ENCODE measurements at regions not wholly inside any gene's neighbourhood (a gene's known extent, or its start where the extent isn't known, plus 50 kb on each side); places are given as distances from the start of the nearest gene placed in this dataset.
"Not testable (repeated sequence)": the region's sequence is repeated elsewhere in the genome, so short reads cannot be mapped to it uniquely, and the experiment has no call there.

DNA sequence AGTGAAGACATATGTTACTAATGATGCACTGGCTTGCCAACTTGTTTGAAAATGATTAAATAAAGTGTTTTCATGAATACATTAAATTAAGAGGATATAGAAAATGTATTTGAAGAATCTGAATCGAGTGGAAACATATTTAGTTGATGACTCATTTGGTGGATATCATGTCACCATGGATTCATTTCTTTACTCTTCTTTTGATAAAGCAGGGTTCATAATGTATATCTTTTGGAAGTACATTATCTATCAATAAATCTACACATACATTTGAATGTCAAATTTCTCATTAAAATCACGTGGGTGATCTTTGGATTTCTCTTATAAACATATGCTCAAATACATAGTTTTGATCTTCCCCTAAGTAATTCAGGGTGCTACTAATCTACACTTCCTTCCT lies 1148.1 kb upstream of the ACO1 start:
- DNase-seq (ENCODE audit: low spot score), result no peak

DNA sequence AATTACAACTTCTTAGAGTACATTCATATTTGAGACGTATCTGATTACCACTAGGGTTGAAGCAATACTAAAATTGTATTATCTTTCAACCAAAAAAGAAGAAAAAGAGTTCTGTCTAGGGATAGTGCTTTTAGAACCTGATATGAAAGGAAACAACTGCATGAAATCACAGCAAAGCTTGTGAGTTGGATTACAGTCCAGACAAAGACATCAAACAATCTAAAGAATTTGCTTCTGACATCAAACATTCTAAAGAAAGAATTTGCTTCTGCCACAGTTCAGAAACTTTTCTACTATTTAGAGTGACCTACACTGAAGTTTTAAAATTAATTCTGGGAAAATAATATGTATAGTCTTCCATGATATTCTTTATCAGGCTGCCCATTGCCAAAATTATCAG lies 1141.1 kb upstream of the ACO1 start:
- no peak for DNase-seq (ENCODE audit: low spot score)

DNA sequence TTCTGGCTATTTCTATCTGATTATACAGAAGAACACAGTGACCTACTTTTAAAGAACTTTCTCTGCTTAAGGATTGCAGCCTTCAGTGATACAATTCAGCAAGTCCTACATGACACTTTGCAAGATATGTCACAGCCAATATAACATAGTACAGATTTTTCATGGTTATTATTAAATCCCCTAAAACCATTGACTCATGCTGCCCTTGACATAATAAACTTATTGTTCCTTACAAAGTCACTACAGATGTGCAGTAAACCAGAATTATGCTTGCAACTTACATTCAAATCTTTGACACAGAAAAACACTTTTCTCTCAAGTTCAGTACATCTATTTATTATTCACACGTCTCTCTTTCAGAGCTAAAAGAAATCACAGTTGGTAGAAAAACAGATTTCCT lies 1136.3 kb upstream of the ACO1 start:
- no peak for DNase-seq (ENCODE audit: low spot score)

DNA sequence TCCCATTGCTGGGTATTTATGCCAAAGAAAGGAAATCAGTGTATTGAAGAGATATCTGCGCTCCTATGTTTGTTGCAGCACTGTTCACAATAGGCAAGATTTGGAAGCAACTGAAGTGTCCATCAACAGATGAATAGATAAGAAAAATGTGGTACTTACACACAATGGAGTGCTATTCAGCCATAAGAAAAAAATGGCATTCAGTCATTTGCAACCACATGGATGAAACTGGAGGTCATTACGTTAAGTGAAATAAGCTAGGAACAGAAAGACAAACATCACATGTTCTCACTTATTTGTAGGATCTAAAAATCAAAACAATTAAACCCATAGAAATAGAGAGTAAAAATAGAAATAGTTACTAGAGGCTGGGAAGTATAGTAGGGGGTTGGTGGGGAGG lies 1133.1 kb upstream of the ACO1 start:
- no peak for DNase-seq (ENCODE audit: low spot score)

DNA sequence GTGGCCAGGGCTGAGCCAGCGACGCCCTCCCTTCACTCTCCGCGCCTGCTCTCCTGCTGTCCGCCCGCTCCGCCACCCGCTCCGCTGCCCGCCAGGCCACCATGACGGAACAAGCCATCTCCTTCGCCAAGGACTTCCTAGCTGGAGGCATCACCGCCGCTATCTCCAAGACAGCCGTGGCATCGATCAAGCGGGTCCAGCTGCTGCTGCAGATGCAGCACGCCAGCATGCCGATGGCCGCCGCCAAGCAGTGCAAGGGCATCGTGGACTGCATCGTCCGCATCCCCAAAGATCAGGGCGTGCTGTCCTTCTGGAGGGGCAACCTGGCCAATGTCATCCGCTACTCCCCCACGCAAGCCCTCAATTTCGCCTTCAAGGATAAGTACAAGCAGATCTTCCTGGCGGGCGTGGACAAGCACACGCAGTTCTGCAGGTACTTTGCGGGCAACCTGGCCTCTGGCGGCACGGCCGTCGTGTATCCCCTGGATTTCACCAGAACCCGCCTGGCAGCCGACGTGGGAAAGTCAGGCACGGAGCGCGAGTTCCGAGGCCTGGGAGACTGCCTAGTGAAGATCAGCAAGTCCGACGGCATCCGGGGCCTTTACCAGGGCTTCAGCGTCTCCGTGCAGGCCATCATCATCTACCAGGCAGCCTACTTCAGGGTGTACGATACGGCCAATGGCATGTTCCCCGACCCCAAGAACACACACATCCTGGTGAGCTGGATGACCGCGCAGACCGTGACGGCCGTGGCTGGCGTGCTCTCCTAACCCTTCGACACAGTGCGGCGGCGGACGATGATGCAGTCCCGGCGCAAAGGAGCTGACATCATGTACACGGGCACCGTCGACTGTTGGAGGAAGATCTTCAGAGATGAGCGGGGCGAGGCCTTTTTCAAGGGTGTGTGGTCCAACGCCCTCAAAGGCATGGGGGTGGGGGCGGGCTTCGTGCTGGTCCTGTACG lies 1130.4 kb upstream of the ACO1 start:
- no peak for DNase-seq (ENCODE audit: low spot score)

DNA sequence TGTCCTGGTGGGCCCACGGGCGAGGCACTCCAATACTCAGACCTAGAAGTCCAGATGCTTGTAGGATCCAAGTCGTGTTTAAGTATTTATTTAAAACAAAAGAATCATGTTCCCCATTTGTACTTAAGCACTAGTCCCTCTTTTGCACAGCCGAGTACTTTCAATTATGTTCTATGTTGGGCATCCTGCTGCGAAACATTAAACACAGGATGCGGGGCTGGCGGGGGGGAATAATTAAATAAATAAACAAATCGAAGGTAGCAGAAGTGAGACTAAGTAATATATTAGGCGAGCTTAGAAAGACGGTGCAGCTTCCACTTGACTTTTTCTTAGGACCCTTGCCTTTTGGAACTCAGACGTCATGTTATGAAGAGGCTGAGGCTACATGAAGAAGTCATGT lies 1129.2 kb upstream of the ACO1 start:
- no peak for DNase-seq (ENCODE audit: low spot score)

DNA sequence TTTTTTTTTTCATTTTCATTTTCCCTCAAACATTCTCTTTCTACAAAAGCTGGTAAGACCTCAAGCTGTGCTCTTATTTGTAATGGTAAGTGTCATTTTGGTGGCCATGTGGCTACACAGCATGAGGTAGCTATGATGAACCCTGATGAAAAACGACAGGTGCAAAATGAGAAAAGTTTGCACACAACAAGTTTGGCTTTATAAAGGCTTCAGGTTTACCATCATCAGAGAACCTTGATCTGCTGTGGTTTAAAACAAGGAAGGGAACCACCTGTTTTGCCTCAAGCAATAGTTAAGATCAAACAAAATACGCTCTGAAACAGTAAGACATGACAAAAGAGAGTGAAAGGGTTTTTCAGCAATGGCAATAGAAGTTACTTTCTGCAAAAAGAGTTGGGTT lies 1124.6 kb upstream of the ACO1 start:
- DNase-seq (ENCODE audit: low spot score), result no peak

DNA sequence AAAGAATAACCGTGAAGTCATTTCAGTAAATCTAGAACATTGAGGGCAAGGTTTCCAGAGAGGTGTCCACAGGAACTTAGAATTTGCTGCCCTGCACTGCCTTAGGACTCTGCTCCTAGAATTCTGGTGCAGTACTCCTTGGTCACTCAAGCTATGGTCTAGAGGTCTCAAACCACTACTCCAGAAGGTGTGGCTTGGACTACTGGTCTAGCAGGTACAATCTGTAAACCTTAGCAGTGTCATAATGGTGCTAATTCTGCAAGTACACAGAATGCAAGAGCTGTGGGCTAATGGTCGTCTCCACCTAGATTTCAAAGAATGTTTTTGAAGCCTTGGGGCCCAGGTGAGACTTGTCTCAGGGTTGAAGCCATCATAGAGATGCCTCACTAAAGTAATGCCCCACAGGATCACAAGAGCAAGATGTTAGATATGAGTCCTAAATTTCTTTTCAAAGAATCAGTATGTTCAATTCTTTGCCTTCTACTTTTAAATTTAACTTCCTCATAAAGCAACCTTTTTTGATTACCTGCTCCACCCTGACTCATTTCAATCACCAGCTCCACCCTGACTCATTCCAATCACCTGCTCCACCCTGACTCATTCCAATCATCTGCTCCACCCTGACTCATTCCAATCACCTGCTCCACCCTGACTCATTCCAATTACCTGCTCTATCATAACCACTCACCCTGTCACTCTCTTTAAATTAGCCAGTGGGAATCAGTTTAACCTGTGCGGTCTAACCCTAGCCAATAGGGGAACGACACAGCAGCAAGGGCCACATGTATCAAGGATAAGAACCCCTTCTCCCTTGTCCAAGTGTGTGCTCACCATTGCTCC lies 1111.8 kb upstream of the ACO1 start:
- DNase-seq (ENCODE audit: low spot score), result no peak

DNA sequence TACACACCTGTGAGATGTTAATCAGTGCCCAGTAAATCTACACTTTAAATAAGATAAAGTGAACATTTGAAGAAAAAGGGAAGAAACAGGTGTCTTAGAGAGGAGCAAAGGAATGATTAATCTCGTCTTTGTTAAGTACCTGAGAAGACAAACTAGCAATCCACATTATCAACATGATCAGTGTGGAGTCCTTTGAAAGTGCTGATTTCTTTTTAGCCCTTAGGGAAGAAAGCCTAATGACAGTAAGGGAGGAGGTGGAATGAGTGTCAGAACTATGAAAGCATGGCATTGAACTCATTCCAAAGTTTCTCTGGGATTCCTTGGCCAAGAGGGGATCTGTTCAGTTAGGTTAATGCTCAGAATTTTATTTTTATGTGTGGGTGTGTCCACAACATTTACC lies 1109.0 kb upstream of the ACO1 start:
- DNase-seq (ENCODE audit: low spot score), result no peak

DNA sequence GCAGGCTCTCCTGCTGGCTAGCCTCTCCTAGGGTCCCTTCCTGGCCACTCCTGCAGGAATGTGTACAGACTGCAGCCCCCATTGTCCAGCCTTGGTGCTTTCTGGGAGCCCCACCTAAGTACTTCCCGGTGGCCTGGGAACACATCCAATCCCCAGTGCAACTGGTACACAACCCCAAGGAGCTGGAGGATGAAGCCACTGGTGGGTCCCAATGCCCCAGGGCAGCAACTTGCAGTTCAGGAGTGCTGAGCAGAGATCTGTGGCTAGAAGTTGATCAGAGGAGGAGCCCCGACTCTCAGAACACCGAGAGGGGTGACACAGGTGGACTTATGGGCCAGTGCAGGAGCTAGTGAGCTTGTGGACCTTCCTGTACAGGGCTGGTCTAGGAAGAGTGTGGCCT lies 1093.7 kb upstream of the ACO1 start:
- DNase-seq (ENCODE audit: low spot score), result no peak

DNA sequence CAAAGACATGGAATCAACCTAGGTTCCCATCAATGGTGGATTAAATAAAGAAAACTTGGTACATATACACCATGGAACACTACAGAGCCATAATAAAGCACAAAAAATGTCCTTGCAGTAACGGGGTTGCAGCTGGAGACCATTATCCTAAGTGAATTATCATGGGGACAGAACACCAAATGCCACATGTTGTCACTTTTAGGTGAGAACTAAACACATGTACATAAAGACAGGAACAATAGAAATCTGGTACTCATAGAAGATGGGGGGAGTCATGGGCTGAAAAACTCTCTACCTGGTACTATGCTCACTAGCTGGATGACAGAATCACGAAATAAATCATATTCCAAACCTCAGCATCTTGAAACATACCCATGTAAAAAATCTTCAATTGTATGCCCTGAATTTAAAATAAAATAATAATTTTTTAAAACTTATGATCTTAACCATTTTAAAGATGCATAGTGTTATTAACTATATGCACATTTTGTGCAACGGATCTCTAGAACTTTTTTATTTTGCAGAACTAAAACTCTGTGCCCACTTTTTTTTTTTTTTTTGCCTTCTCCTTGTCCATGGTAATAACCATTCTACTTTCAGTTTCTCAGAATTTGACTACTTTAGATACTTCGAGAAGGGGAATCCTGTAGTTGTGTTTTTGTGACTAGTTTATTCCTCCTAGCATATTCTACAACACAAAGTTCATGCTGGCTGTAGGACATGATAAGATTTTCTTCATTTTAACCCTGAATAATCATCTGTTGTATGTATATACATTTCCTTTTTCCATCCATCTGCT lies 1081.6 kb upstream of the ACO1 start:
- no peak for DNase-seq (ENCODE audit: low spot score)

DNA sequence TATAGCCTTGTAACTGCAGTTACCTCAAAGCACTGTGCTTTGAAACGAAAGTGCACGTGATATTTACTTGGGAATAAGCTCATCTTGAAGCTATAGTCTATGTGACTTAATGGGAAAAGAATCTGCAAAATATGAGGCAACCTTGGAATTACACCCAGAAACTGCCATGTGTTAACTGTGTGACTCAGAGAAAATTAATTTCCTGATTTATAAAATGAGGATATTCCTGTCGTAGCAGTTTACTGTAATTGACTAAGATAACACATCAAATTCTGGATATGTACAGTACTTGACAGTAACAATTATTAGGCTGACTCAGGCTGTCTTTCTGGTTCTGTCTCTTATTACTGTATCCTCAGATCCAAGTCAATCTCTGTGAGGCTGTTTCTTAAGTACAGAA lies 1079.9 kb upstream of the ACO1 start:
- peak; percentile 33 for DNase-seq (ENCODE audit: low spot score)

DNA sequence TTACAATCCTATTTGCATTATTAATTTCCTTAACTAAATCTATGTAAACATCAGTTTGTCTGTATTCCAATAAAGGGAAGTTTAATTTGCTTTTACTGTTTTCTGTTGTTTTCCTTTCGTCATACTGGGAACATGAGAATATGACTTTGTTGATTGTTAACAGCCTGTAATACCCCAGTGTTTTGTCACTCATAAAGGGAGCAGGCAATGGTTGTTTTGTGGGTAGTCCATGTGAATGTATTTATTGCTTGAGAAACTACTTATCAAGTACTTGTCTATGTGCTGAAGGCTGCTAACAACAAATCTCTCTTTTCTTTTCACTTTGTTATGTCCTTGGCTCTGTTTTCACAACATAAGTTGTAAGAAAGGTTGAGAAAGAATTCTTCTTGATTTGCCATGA lies 1070.2 kb upstream of the ACO1 start:
- no peak for DNase-seq (ENCODE audit: low spot score)

DNA sequence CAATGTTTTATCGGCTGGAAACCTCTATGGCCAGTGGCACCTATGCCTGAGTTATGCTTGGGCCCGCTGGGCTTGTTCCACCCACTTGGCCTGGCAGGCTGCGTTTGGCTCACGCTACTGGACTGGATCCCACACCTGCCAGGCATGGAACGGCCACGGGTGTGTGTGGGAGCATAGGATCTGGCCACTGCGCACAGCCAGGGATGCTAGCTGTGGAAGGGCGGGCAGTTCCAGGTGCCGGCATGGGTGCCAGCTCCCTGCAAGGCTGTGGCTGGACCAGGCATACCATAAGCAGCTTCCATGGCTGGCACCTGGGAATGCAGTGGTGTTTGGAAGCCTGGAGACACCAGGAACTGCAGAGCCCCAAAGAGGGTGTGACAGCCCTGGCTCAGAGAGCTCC lies 1063.9 kb upstream of the ACO1 start:
- no peak for DNase-seq (ENCODE audit: low spot score)

DNA sequence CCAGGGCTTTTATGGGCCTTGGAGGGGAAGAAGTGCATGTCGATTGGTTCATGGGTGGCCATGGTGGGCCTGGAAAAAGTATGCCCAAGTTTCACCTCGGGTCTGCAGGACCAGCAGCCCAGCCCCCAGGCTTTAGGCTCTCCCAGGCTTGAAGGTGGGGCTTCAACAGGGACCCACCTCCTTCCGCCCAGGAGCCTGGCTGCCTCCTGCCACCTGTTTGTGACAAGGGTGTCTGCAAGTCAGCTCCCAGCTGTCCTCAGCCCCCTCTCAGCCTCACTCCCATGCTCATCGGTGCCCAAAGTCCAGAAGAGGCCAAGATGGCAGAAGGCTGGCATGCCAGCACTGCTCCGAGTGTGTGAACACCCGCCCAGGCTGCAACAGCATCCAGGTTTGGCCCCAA lies 1063.2 kb upstream of the ACO1 start:
- no peak for DNase-seq (ENCODE audit: low spot score)

DNA sequence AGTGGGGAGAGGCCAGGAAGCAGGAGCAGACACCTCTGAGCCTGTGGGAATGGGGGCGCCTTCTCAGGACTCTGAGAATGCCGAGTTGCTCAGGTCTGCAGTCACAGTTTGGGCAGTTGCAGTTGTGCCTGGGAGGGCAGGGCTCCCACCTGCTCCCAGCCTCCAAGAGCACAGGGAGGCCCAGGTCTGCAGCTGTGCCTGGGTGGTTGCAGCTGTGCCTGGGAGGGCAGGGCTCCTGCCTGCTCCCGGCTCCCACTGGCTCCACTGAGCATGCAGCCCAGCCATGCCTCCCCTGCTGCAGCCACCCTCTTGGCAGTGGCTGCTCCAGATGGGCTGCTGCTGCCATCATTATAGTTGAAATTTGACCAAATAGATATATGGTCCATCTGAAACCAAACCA lies 1062.8 kb upstream of the ACO1 start:
- no peak for DNase-seq (ENCODE audit: low spot score)

DNA sequence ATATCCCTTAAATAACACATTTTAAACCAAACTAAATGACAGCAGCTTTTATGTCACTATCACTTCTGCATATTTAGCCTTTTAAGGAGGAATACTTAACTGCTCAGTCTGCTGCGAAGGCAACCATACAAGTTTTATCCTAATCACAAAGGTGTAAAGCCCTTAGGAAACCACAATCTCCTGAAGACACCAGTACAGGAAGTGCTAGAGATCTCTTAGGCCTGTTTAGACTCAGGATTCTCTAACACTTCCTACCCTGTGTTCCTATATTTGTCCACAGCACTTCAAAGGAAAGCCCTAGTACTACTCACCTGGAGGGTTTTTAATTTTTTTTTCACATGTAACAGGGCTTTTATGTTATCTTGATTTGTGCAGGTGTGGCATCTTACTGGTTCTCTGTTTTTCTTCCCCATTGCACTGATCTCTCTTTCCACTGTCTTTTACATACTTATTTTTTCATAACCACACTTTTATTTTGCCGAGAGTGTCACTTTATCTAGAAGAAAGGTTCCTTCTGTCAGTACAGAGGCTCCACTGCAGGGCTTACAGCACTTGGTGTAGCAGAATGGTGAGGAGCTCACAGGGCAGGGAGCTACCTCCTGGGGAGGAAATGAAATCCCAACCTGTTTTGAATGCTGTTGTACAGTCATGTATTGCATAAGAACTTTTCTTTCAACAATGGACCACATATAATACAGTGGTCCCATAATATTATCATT lies 1060.6 kb upstream of the ACO1 start:
- no peak for DNase-seq (ENCODE audit: low spot score)

DNA sequence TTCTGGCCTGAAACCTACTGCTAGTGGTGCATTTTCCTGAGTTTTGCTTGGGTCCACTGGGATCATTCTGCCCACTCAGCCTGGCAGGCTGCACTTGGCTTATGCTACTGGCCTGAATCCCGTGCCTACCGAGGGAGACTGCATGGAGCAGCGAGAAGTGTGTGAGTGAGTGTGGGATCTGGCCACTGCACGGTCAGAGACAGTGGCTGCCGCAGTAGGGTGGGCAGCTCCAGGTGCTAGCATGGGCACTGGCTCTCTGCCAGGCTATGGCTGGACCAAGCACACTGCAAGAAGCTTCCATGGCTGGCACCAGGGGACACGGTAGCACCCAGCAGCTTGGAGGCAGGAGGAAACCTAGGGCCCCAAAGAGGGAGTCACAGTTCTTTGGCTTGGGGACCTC lies 1058.7 kb upstream of the ACO1 start:
- no peak for DNase-seq (ENCODE audit: low spot score)

DNA sequence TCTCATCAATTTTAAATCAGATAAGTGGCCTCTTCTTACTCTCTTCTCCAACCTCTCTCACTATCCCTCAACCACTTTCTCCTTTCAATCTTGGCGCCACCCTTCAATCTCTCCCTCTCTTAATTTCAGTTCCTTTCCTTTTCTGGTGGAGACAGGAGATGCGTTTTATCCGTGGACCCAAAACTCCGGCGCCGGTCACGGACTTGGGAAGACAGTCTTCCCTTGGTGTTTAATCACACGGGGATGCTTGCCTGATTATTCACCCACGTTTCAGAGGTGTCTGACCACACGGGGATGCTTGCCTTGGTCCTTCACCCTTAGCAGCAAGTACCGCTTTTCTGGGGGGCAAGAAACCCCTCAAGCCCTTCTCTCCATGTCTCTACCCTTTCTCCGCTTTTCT lies 1057.6 kb upstream of the ACO1 start:
- not testable (repeated sequence) for DNase-seq (ENCODE audit: low spot score)

DNA sequence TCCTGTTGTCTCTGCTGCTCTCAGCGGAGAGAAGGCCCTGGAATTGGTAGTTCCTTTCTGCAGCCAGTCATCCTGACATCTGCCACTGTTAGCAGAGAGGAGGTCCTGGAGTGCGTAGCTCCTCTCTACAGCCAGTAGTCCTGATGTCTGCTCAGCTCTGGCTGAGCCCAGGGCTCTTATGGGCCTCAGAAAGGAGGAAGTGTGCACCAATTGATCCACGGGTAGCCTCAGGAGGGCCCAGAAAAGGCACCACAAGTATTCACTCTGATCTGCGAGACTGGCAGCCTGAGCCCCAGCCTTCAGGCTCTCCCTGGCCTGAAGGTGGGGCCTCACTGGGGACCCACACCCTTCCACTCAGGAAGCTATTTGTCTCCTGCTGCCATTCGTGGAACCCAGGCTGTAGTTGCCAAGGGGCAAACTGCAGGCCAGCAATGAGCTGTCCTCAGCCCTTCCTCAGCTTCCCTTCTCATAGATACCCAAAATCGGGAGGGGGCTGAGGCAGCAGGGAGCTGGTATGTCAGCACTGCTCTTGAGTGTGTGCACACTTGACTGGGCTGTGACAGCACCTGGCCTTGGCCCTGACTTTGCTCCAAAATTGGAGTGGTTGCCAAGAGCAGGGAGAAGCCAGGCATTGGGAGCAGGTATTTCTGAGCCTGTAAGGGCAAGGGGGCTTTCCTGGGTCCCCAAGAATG lies 1049.5 kb upstream of the ACO1 start:
- DNase-seq (ENCODE audit: low spot score), result no peak
